AG04449 (cell line): ENCODE measurements at regions not wholly inside any gene's neighbourhood (a gene's known extent, or its start where the extent isn't known, plus 50 kb on each side); places are given as distances from the start of the nearest gene placed in this dataset.
"Not testable (repeated sequence)": the region's sequence is repeated elsewhere in the genome, so short reads cannot be mapped to it uniquely, and the experiment has no call there.

Source experiments
- CTCF ChIA-PET: fragments of 350-600 bp; formaldehyde crosslinking; extraction: SDS; loops from one replicate; lab custom pipeline; 2021; ENCODE audit warnings: antibody characterized with exemption; lab: Yijun Ruan, JAX
- POLR2A ChIA-PET: fragments of 400-600, 350-600 bp; formaldehyde crosslinking; extraction: SDS; loops from one replicate; lab custom pipeline; 2020; ENCODE audit warnings: antibody characterized with exemption, inconsistent platforms; lab: Yijun Ruan, JAX
- DNase-seq: peaks from one replicate; pipeline ENCODE4 v3.0.0-alpha.2; 2010; ENCODE audit warnings: low read depth, low spot score
- H3K4me3 ChIP-seq: 2 replicates; pipeline ENCODE4 v1.5.1; 2011; ENCODE audit warnings: low read depth, mild to moderate bottlenecking, control low read depth, low read length

DNA sequence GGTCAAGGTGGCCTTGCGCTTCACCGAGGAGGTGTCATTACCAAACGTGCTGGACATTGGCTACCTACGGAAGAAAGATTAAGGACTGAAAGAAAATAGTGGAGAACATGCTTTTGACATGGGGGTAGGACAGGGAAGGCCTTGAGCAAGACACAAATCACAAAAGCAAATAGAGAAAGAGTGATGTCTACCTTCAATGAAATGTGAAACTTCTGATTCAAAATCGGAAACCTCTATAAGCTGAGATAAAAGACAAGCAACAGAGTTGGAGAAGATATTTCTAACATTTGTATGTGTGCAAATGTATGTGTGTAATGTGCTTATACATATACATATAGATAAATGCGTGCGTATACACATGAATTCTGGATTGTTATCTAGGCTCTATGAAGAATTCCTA lies 89.5 kb upstream of the PLGLB2 start:
- H3K4me3 ChIP-seq, POLR2A ChIA-PET, DNase-seq, CTCF ChIA-PET: not testable (repeated sequence)

DNA sequence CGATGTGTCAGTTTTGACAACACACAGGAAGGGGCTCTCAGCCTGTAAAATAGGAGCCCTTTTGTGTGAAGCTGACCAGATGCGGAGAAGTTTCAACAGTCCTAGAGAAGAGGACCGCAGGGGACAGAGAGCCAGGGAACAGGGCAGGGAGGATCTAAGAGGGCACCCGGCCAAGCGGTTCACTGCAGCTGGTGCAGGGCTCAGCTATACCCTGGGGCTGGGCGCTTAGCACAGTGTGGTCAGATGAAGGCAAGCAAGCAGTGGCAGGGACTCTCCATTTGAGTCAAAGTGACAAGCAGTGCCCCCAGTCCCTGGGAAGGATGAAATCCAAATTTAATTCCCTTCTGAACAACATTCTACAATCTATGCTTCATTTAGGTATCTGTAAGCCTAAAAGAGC lies 88.9 kb upstream of the PLGLB2 start:
- POLR2A ChIA-PET, DNase-seq, CTCF ChIA-PET: not testable (repeated sequence)

DNA sequence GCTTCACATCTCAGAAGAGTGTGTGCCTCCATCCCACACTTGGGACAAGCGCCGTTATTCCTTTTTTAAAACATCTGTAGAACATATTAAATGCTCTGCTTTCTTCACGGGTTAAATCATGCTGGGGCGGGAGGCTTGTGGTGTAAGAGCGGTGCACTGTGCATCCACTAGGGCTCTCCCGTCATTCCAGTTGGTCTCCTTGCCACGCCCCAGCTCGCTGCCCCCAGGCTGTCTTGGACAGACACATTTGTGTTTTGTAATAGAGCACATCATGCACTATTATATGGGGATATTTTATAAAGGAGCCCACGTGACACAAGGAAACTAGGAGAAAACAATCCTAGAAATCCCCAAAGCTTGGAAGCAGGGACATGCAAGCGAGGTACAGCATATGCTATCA lies 87.7 kb upstream of the PLGLB2 start:
- CTCF ChIA-PET, H3K4me3 ChIP-seq, DNase-seq, POLR2A ChIA-PET: not testable (repeated sequence)

More for the DNA sequence above, 88.9 kb upstream of the PLGLB2 start:
- H3K4me3 ChIP-seq, result not testable (repeated sequence)

DNA sequence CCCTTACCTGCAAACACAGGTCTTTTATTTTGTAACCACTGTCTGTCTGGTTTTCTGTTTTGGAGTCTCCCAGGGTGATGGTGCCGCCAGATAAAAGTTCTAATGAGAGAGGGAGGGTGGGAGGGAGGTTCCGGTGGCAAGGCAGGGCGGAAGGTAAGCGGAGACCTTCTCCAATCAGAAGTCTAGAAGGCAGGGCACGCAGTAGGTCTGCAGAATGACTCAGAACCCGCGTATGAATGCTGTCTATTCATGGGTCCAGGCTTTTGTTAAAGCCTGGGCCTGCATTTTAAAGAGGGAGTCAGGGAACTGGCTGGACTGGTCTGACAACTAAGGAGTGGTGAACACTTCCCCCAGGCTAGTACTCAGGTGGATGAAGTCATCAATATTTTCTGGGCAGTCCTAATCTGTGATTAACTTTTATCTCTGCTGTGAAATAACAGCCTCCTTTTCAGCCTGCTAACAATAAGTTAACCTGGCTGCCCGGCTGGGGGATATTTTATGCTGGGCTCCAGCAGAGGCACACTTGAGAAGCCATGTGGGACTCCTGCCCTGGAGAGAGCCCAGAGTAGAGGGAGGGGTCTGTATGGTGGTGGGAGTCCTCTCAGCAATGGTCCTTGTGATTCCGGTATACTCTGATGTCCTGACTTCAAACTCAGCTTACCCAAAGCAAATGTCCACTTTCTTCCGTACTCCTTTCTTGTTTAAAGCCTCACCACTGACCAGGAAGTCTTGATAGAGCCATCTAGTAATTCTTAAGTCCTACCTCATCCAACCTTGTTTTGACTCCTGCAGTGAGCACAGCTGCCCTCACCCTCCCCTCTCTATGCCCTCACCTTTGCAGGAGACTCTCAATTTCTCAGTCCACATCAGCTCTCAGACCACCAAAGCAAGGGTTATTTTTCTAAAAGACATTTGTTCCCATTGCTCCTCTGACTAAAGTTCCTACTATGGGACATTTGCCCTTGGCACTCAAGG lies 85.3 kb upstream of the PLGLB2 start:
- POLR2A ChIA-PET, CTCF ChIA-PET, H3K4me3 ChIP-seq, DNase-seq: not testable (repeated sequence)

DNA sequence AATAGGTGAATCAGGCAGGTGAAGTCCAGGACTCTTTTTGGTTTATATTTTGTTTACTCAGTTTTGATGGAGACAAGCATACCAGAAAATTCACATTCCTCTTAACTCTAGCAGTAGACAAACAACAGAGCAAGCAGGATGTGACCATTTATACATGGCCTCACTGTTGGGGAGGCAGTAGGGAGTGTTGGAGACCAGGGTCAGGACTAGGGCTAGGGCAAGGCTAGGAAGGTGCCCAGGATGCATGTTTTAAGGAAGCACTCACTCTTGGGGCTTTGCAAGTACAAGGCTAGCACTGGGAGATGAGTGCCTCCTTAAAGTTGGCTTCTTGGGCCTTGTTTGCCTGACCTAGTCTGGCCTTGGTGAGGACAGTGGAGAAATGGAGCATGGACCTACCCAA lies 84.5 kb upstream of the PLGLB2 start:
- H3K4me3 ChIP-seq, POLR2A ChIA-PET, CTCF ChIA-PET, DNase-seq: not testable (repeated sequence)

DNA sequence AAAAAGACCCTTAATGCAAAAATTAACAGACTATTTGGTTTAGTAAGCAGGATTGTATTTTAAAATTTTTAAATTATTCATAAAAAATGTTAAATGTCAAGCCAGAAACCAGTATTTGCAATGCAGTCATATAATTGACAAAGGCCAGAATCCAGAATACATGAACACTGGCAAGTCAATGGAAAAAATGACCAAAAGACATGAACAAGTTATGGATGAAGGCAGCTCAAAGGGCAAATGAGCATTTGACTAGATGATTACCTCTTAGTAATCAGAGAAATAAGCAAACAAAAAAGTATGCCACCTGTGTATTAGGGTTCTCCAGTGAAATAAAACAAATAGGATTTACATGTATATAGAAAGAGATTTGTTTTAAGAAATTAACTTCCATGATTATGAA lies 80.9 kb upstream of the PLGLB2 start:
- POLR2A ChIA-PET, H3K4me3 ChIP-seq, CTCF ChIA-PET, DNase-seq: not testable (repeated sequence)

DNA sequence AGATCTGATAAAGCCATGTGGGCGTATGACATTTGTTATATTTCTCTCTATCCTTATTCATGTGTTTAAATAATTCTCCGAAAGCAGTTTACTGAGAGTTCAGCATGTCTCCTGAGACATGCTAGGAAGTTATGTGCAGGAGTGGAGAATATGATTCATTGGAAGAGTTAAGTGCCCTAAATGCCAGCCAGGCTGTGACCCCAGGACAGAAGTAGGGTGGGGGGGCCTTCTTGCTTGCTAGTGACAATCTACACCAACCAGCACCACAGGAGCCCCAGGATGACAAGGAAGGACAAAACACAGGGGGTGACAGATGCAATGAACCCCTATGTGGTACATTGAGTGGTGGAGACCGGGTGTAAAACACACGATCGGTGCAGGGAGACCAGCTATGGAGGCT lies 79.5 kb upstream of the PLGLB2 start:
- CTCF ChIA-PET, H3K4me3 ChIP-seq, POLR2A ChIA-PET, DNase-seq: not testable (repeated sequence)

DNA sequence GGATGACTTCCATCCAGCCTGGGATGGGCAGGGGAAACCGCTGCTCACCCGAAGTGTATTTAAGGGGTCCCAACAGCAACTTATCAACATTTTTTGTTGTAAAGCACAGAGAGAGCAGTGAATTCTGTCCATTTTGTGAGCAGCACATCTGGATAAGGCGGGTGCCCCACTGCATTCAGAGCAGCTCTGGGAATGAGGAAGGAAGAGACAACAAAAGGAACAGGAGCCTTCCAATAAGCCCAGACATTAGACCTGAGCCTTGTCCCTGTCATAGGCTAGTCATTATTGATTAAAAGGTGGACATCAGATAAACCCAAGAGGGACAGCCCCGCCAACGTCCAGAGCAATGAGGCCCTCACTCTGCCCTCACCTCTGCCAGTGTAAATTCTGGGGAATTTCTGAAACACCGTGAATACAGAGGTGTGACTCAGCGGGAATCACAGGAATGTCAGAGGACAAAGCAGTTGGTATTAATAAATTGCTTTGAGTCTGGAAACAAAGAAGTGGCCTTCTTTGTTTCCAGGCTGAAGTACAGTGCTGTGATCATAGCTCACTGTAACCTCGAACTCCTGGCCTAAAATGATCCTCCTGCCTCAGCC lies 78.2 kb upstream of the PLGLB2 start:
- CTCF ChIA-PET, H3K4me3 ChIP-seq, DNase-seq, POLR2A ChIA-PET: not testable (repeated sequence)

DNA sequence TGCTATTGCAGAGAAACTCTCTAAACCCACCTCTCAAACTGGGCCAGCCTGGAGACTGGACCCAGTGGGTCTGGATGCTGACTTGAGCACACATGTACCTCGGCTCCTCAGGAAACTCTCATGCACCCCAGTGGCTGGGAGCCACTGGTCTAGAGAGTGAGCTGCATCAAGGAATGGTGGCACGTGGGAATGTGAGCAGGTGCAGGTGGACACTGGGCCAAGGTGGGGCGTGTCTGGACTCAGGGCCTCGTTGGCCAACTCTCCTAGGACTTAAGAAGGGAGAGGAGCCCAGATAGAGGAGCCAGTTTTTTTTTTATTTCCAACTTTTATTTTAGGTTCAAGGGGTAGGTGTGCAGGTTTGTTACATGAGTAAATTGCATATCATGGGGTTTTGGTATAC lies 75.5 kb upstream of the PLGLB2 start:
- H3K4me3 ChIP-seq, CTCF ChIA-PET, DNase-seq, POLR2A ChIA-PET: not testable (repeated sequence)

DNA sequence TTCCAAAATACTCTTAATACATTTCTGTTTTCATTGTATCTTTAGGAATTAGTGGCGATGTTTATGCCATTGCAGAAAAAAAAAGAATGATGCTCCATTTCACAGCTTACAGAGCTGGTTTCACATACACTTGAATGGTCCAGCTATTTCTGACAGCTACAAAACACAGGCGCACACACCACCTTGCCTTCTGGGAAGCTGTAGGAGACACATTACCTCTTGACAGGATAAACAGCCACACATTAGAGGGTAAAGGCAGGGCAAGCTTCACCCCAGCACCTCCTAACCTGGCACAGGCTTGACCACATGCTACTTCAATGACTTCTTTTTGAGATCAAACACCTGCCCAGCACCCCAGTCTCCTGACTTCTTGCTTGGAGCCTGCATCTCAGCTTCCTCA lies 73.2 kb upstream of the PLGLB2 start:
- DNase-seq, POLR2A ChIA-PET, H3K4me3 ChIP-seq, CTCF ChIA-PET: not testable (repeated sequence)

DNA sequence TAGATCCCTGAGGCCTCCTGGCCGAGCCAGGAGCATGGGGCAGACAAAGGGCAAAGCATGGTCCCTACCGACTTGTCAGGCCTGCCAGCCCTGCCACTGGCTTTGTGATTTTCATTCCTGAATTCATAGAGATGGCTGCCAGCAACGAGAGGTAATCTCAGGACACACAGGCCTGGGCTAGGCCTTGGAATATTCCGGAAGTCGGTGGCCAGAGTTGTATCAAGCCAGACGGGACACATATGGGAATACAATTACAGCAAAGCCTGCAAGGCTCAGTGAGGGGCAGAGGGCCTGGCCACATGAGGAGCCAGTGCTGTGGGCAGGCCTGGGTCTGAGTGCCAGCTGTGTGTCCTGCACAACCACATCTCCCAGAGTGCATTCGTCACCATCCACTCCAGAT lies 72.4 kb upstream of the PLGLB2 start:
- POLR2A ChIA-PET, CTCF ChIA-PET, H3K4me3 ChIP-seq, DNase-seq: not testable (repeated sequence)

DNA sequence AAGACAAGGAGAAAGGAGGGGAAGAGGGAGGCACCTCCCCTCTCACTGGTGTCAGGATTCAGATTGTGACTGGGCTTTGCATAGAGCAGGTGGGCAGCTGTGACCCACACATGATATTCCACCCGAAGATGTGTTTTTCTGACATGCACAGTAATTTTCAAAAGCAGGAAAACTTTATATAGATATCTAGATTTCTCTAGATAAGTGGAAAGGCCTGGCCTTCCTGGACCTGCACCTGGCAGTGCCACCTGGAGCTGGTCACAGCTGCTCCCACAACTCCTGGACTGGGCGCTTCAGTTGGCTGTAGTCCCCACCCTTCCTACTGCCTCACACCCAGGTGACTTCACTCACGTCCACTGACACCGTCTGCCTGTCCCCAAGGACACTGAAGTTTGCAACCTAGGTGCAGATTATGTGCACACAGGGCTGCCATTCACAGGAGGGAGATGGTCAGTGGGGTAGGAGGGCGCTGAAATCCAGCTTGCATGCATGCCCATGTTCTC lies 70.4 kb upstream of the PLGLB2 start:
- POLR2A ChIA-PET, DNase-seq, H3K4me3 ChIP-seq, CTCF ChIA-PET: not testable (repeated sequence)

DNA sequence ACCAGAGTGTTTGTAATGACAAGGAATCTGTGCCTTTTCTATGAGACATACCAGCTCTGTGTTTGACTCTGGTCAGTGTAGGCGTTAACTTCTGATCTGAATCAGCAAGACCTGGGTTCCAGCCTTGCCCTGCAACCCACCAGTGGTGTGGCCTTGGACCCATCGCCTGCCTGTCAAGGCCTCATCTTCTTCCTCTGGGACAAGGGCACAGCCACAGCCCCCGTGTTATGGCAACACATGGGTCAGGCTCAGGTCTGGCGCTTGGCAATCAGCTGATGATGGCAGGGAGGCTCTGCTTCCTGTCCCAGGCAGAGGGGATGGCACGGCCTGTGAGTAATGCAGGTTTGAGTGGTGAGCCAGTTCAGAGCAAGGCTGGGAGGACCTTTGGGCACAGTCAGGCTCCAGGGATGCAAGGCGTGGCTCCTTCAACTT lies 69.1 kb upstream of the PLGLB2 start:
- DNase-seq, H3K4me3 ChIP-seq, CTCF ChIA-PET, POLR2A ChIA-PET: not testable (repeated sequence)

DNA sequence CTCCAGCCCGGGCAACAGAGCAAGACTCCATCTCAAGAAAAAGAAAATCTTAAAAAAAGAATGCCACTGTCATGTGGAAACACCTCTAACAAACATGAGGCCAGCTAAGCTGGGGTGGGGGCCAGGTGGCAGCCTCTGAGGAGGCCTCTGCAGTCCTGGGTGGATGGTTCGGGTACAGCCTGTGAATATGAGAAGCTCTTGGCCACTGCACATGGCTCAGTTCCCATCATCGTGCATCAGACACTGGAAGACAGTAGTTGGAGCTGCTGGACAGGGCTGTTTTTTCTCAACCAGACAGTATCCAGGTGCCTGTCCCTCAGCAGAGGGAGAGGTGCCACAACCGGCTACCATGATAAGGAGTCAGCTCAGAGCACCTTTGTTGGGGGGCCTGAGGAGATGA lies 67.9 kb upstream of the PLGLB2 start:
- POLR2A ChIA-PET, result not testable (repeated sequence)

DNA sequence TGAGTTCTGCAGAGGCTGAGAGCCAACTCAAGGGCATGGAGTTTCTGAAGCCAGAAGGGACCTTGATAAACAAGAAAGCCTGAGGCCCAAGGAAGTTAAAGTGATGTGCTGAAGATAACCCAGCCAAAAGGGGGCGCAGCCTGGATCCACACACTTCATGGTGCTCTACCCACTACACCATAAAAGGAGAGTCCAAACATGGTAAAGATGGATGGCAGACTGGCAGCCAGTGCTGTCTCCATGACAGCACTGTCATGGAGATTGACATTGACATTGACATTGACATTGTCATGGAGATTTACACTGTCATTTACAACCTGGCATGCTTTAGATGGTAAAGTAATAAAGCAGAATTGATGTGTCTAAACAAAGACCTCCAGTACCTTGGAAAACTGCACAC lies 67.2 kb upstream of the PLGLB2 start:
- H3K4me3 ChIP-seq, CTCF ChIA-PET, DNase-seq, POLR2A ChIA-PET: not testable (repeated sequence)

More for the DNA sequence above, 67.9 kb upstream of the PLGLB2 start:
- H3K4me3 ChIP-seq, CTCF ChIA-PET, DNase-seq: not testable (repeated sequence)

DNA sequence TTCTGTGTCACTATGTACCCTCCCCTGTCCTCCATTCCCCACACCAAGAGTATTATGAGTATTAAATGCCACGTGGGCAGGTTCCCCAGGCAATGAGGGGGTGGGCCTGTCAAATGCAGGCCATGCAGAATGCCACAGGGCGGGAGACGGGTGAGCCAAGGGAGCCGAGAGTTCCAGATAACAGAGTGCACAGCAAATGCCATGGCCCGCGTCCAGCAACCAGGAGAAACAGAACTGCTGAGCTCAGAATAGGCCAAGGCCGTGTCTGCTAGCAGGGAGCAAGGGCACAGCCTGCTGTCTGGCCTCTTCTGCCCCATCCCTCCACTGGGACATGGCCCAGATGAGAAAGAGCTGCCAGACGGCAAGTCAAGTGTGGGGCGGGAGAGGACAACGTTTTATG lies 64.4 kb upstream of the PLGLB2 start:
- H3K4me3 ChIP-seq, DNase-seq, POLR2A ChIA-PET, CTCF ChIA-PET: not testable (repeated sequence)

DNA sequence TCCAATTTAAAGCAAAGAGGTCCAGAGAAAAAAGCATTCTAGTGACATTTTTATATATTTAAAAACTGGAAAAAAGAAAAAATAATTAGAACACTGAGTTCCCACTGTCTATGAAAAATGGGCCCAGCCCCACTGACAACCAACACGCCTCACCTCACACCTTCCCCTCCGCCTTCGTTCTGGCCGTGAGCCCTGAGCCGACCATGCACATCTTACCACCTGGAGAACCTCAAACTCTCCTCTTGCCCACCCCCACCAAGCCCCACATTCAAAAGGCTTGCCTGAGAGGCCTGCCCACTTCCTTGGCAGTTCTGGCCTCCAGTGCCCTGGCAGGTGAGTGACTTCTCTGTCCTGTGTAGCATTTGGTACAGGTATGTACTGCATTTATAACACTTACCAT lies 63.9 kb upstream of the PLGLB2 start:
- CTCF ChIA-PET, H3K4me3 ChIP-seq, POLR2A ChIA-PET, DNase-seq: not testable (repeated sequence)
